ENCODE measurements at regions not wholly inside any gene's neighbourhood (a gene's known extent, or its start where the extent isn't known, plus 50 kb on each side); places are given as distances from the start of the nearest gene placed in this dataset.
"Not testable (repeated sequence)": the region's sequence is repeated elsewhere in the genome, so short reads cannot be mapped to it uniquely, and the experiment has no call there.

GRCh38 chr4:169846396-169846795, 88.7 kb upstream of the HPF1 start:
- H3K36me3 Mint-ChIP-seq (ENCODE audit: insufficient read depth, unreplicated experiment), result no peaks in the 10 kb centered on the region
- DNase-seq, result no peak
- H3K27ac Mint-ChIP-seq (ENCODE audit: unreplicated experiment), result no peak overlapping the region
- TF ChIP-seq, protein P1, sequence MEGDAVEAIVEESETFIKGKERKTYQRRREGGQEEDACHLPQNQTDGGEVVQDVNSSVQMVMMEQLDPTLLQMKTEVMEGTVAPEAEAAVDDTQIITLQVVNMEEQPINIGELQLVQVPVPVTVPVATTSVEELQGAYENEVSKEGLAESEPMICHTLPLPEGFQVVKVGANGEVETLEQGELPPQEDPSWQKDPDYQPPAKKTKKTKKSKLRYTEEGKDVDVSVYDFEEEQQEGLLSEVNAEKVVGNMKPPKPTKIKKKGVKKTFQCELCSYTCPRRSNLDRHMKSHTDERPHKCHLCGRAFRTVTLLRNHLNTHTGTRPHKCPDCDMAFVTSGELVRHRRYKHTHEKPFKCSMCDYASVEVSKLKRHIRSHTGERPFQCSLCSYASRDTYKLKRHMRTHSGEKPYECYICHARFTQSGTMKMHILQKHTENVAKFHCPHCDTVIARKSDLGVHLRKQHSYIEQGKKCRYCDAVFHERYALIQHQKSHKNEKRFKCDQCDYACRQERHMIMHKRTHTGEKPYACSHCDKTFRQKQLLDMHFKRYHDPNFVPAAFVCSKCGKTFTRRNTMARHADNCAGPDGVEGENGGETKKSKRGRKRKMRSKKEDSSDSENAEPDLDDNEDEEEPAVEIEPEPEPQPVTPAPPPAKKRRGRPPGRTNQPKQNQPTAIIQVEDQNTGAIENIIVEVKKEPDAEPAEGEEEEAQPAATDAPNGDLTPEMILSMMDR (IDR thresholded peaks at IDR 0.05; ENCODE audit: insufficient read depth in 1 of 2, low read depth in 1 of 2, low read length in 1 of 2, severe bottlenecking in 1 of 2, unreplicated experiment in 1 of 2), result no peak
- Histone ChIP-seq H3K36me3 (ENCODE audit: control insufficient read depth, insufficient read depth, low read length) (no peaks in the 10 kb centered on the region), H3K4me3 (ENCODE audit: low read depth, low read length) (no peak overlapping the region), H3K9me3 (no peaks in the 10 kb centered on the region), H3K27me3 (replicated peaks; ENCODE audit: control insufficient read depth, insufficient read depth, low read length) (no peaks in the 10 kb centered on the region), H3K4me1 (no peaks in the 10 kb centered on the region)
- peaks cover 6% of the 10 kb centered on the region for H3K4me1 Mint-ChIP-seq (ENCODE audit: low read depth, unreplicated experiment)
- no peak overlapping the region for H3K4me3 Mint-ChIP-seq (ENCODE audit: unreplicated experiment)
- intact Hi-C loops (cut with micrococcal nuclease; ENCODE audit: unreplicated experiment), result no loop called here
- CTCF ChIA-PET, result no interaction called here
- BruUV-seq (replicated peaks), result no TSS peak
- H3K9me3 Mint-ChIP-seq (ENCODE audit: unreplicated experiment), result no peaks in the 10 kb centered on the region
- H3K27me3 Mint-ChIP-seq (ENCODE audit: insufficient read depth, unreplicated experiment), result peaks cover 4% of the 10 kb centered on the region
- POLR2A ChIA-PET, result no interaction called here

GRCh38 chr4:169841776-169842175, 84.0 kb upstream of the HPF1 start:
- ChIA-PET POLR2A (no interaction called here), CTCF (interaction anchor here (0.8 kb wide), 1 partner anchor 32 kb away, joined by 5 read pairs; no protein-coding TSS in a partner anchor)
- Mint-ChIP-seq H3K27me3 (ENCODE audit: insufficient read depth, unreplicated experiment) (peaks cover 7% of the 10 kb centered on the region), H3K4me3 (ENCODE audit: unreplicated experiment) (no peak overlapping the region), H3K27ac (ENCODE audit: unreplicated experiment) (no peak overlapping the region), H3K4me1 (ENCODE audit: low read depth, unreplicated experiment) (no peaks in the 10 kb centered on the region), H3K9me3 (ENCODE audit: unreplicated experiment) (no peaks in the 10 kb centered on the region), H3K36me3 (ENCODE audit: insufficient read depth, unreplicated experiment) (no peaks in the 10 kb centered on the region)
- H3K4me1 ChIP-seq, result no peaks in the 10 kb centered on the region
- H3K4me3 ChIP-seq (ENCODE audit: low read depth, low read length), result no peak overlapping the region
- intact Hi-C loops (cut with micrococcal nuclease; ENCODE audit: unreplicated experiment), result no loop called here
- no peaks in the 10 kb centered on the region for H3K9me3 ChIP-seq
- TF ChIP-seq, protein P1 (IDR thresholded peaks at IDR 0.05; ENCODE audit: insufficient read depth in 1 of 2, low read depth in 1 of 2, low read length in 1 of 2, severe bottlenecking in 1 of 2, unreplicated experiment in 1 of 2), result no peak
- no TSS peak for BruUV-seq (replicated peaks)
- no peaks in the 10 kb centered on the region for H3K36me3 ChIP-seq (ENCODE audit: control insufficient read depth, insufficient read depth, low read length)
- H3K27me3 ChIP-seq (replicated peaks; ENCODE audit: control insufficient read depth, insufficient read depth, low read length), result no peaks in the 10 kb centered on the region
- DNase-seq, result no peak

- no peak overlapping the region for H3K27ac Mint-ChIP-seq (ENCODE audit: unreplicated experiment)
- no TSS peak for BruUV-seq (replicated peaks)
- CTCF ChIA-PET, result no interaction called here
- intact Hi-C loops (cut with micrococcal nuclease; ENCODE audit: unreplicated experiment), result no loop called here
- H3K4me1 Mint-ChIP-seq (ENCODE audit: low read depth, unreplicated experiment), result no peaks in the 10 kb centered on the region
- Histone ChIP-seq H3K27me3 (replicated peaks; ENCODE audit: control insufficient read depth, insufficient read depth, low read length) (no peaks in the 10 kb centered on the region), H3K4me1 (no peaks in the 10 kb centered on the region), H3K36me3 (ENCODE audit: control insufficient read depth, insufficient read depth, low read length) (no peaks in the 10 kb centered on the region), H3K9me3 (no peaks in the 10 kb centered on the region), H3K4me3 (ENCODE audit: low read depth, low read length) (no peak overlapping the region)
- H3K9me3 Mint-ChIP-seq (ENCODE audit: unreplicated experiment), result no peaks in the 10 kb centered on the region
- peaks cover 7% of the 10 kb centered on the region for H3K27me3 Mint-ChIP-seq (ENCODE audit: insufficient read depth, unreplicated experiment)
- no peaks in the 10 kb centered on the region for H3K36me3 Mint-ChIP-seq (ENCODE audit: insufficient read depth, unreplicated experiment)
- TF ChIP-seq, protein P1 (IDR thresholded peaks at IDR 0.05; ENCODE audit: insufficient read depth in 1 of 2, low read depth in 1 of 2, low read length in 1 of 2, severe bottlenecking in 1 of 2, unreplicated experiment in 1 of 2), result no peak
- POLR2A ChIA-PET, result no interaction called here
- H3K4me3 Mint-ChIP-seq (ENCODE audit: unreplicated experiment), result no peak overlapping the region
- no peak for DNase-seq
Measured at GRCh38 chr4:169840554-169840953, 82.8 kb upstream of the HPF1 start.

DNA sequence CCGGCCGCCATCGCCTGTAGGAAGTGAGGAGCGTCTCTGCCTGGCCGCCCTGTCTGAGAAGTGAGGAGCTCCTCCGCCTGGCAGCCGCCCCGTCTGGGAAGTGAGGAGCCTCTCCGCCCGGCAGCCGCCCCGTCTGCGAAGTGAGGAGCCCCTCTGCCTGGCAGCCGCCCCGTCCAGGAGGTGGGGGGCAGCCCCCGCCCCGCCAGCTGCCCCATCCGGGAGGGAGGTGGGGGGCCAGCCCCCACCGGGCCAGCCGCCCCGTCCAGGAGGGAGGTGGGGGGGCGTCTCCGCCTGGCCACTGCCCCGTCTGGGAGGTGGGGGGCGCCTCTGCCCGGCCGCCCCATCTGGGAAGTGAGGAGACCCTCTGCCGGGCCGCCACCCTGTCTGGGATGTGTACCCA, 70.6 kb upstream of the HPF1 start:
- DNase-seq; H3K9me3 ChIP-seq; H3K9me3 Mint-ChIP-seq (ENCODE audit: unreplicated experiment); H3K27ac Mint-ChIP-seq (ENCODE audit: unreplicated experiment); H3K4me1 ChIP-seq; H3K36me3 Mint-ChIP-seq (ENCODE audit: insufficient read depth, unreplicated experiment); H3K27me3 ChIP-seq (replicated peaks; ENCODE audit: control insufficient read depth, insufficient read depth, low read length); H3K4me1 Mint-ChIP-seq (ENCODE audit: low read depth, unreplicated experiment); H3K4me3 ChIP-seq (ENCODE audit: low read depth, low read length); POLR2A ChIA-PET; intact Hi-C loops (cut with micrococcal nuclease; ENCODE audit: unreplicated experiment); H3K36me3 ChIP-seq (ENCODE audit: control insufficient read depth, insufficient read depth, low read length); H3K27me3 Mint-ChIP-seq (ENCODE audit: insufficient read depth, unreplicated experiment); BruUV-seq (replicated peaks); CTCF ChIA-PET; H3K4me3 Mint-ChIP-seq (ENCODE audit: unreplicated experiment): not testable (repeated sequence)

All from Caco-2 (cell line).